ENCODE measurements at regions not wholly inside any gene's neighbourhood (a gene's known extent, or its start where the extent isn't known, plus 50 kb on each side); places are given as distances from the start of the nearest gene placed in this dataset.
"Not testable (repeated sequence)": the region's sequence is repeated elsewhere in the genome, so short reads cannot be mapped to it uniquely, and the experiment has no call there.

DNA sequence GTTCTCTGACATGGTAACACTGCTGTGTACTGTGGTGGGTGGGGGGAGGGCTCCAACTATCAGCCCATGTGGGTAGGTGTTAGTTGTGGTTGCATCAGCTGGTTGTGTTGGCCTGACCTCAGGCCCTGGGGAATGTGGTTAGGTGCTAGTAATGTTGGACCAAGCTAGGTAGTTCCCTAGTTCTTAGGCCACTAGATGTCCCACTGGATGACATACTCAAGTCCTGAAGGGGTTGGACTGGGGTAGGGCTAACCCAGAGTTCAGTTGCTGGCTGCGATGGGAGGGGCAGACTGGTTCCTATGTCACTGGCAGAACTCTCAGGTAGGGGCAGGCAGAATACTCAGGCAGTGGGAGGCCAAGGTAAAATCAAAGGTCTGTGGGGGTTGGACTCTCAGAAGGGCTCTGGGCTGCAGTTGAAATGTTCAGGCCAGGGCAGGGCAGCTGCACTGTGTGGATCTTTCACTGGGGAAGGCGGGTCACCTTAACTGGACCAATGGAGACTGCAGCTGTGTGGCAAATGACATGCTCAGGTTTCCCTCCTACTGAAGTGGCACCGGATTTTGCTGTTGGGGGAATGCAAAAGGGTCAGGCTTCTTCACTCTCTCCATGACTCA is 870.7 kb downstream of the LRRIQ3 start:
- 59 to 72% methylated on average over 3 of the region's 3 CpGs for WGBS, 2 donors

GRCh38 chr1:73326663-73327062 is 871.3 kb downstream of the LRRIQ3 start:
- no peak for ATAC-seq
- no peak for FAIRE-seq
- H3K27ac ChIP-seq = no peak overlapping the region
- no peaks in the 10 kb centered on the region for H3K4me1 ChIP-seq
- TF ChIP-seq, protein P1, sequence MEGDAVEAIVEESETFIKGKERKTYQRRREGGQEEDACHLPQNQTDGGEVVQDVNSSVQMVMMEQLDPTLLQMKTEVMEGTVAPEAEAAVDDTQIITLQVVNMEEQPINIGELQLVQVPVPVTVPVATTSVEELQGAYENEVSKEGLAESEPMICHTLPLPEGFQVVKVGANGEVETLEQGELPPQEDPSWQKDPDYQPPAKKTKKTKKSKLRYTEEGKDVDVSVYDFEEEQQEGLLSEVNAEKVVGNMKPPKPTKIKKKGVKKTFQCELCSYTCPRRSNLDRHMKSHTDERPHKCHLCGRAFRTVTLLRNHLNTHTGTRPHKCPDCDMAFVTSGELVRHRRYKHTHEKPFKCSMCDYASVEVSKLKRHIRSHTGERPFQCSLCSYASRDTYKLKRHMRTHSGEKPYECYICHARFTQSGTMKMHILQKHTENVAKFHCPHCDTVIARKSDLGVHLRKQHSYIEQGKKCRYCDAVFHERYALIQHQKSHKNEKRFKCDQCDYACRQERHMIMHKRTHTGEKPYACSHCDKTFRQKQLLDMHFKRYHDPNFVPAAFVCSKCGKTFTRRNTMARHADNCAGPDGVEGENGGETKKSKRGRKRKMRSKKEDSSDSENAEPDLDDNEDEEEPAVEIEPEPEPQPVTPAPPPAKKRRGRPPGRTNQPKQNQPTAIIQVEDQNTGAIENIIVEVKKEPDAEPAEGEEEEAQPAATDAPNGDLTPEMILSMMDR (IDR thresholded peaks at IDR 0.05) = no peak
- no peaks in the 10 kb centered on the region for H3K36me3 ChIP-seq
- no peaks in the 10 kb centered on the region for H3K9me3 ChIP-seq
- H3K27me3 ChIP-seq = no peaks in the 10 kb centered on the region
- intact Hi-C loops (cut with DNase I) = no loop called here
- DNase-seq = peak in 1 of 6 donors; percentile 13
- H3K4me3 ChIP-seq = no peak overlapping the region
- 66 to 75% methylated on average over 5 of the region's 5 CpGs for WGBS, 2 donors

More for the DNA sequence above, 870.7 kb downstream of the LRRIQ3 start:
- Histone ChIP-seq H3K27me3 (no peaks in the 10 kb centered on the region), H3K27ac (no peak overlapping the region), H3K4me1 (no peaks in the 10 kb centered on the region), H3K36me3 (no peaks in the 10 kb centered on the region), H3K4me3 (no peak overlapping the region), H3K9me3 (no peaks in the 10 kb centered on the region)
- FAIRE-seq = no peak
- intact Hi-C loops (cut with DNase I) = no loop called here
- DNase-seq = peak in 1 of 6 donors; percentile 9
- no peak for ATAC-seq
- TF ChIP-seq, protein P1 (IDR thresholded peaks at IDR 0.05) = no peak

DNA sequence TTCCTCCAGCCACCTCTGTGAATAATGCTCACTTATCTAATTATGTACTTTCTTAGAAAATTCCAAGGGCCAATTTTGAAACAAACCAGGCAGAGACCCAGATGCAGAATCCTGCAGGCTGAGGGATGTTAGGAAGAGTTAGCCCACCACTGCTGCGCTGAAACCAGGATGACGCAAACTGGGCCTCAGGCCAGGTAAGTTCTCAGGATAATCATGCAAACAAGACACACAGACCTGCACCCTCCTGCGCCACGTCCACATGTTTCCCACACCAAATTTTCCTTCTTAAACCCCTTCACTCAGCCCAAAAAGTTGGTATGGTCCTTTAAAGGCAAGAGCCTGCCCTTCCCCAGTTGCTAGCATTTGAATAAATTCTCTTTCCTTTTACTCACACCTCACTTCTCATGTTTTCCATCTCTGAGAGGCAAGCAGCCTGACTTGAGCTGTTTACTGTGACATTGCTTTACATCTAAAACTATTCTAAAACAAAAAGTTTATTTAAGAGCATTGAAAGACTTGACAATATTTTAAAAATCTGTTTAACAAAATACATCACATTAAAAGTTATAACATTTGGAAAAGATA is 887.1 kb downstream of the LRRIQ3 start:
- H3K9me3 ChIP-seq = no peaks in the 10 kb centered on the region
- FAIRE-seq (no peak), ATAC-seq (no peak), DNase-seq (peak in 1 of 6 donors; percentile 7)
- TF ChIP-seq, protein P1 (IDR thresholded peaks at IDR 0.05) = no peak
- H3K27me3 ChIP-seq = no peaks in the 10 kb centered on the region
- no peaks in the 10 kb centered on the region for H3K4me1 ChIP-seq
- intact Hi-C loops (cut with DNase I) = no loop called here
- H3K27ac ChIP-seq = no peak overlapping the region
- no peak overlapping the region for H3K4me3 ChIP-seq
- WGBS, 2 donors = 50 to 56% methylated on average over 4 of the region's 4 CpGs
- H3K36me3 ChIP-seq = no peaks in the 10 kb centered on the region

DNA sequence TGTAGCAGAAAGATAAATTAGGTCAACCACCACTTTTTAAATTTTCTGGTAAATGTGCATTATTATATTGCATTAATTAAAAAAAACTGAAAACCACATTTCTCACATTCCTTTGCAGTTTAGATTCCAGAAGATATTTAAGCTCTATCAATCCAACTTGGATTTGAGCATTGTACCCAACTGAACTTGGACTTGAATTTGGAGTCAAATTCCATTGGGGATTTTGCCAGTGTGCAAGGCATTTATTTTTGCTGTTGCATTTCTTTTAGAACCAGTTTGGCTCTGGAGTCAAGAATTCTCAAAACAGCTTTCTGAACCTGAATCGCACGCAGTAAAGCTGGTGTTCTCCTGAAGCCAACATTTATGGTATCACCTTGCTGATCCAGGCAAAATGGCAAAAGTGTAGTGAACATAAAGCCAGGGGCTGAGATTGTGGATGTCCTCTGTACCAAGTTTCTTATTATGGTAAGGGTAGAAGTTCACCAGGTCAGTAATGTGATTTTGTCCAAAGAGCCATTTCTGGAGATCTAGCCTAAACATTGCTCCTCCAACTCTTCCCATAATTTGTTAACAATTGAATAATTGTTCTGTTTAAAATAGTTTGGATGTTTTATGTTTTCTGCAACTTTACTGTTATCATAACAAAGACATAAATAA is 890.9 kb downstream of the LRRIQ3 start:
- no peaks in the 10 kb centered on the region for H3K9me3 ChIP-seq
- intact Hi-C loops (cut with DNase I) = no loop called here
- TF ChIP-seq, protein P1 (IDR thresholded peaks at IDR 0.05) = no peak
- no peaks in the 10 kb centered on the region for H3K4me1 ChIP-seq
- no peaks in the 10 kb centered on the region for H3K36me3 ChIP-seq
- WGBS, 2 donors = 82 to 83% methylated on average over 2 of the region's 2 CpGs
- no peak overlapping the region for H3K4me3 ChIP-seq
- DNase-seq (no peak), FAIRE-seq (no peak), ATAC-seq (no peak)
- H3K27ac ChIP-seq = no peak overlapping the region
- H3K27me3 ChIP-seq = no peaks in the 10 kb centered on the region

- Histone ChIP-seq H3K4me1 (no peaks in the 10 kb centered on the region), H3K27ac (no peak overlapping the region), H3K36me3 (no peaks in the 10 kb centered on the region), H3K4me3 (no peak overlapping the region), H3K27me3 (no peaks in the 10 kb centered on the region), H3K9me3 (no peaks in the 10 kb centered on the region)
- WGBS, 2 donors = 54 to 65% methylated on average over 2 of the region's 2 CpGs
- DNase-seq (no peak), ATAC-seq (no peak), FAIRE-seq (no peak)
- intact Hi-C loops (cut with DNase I) = no loop called here
- TF ChIP-seq, protein P1 (IDR thresholded peaks at IDR 0.05) = no peak
Observed at GRCh38 chr1:73273886-73274285, 924.1 kb downstream of the LRRIQ3 start.

DNA sequence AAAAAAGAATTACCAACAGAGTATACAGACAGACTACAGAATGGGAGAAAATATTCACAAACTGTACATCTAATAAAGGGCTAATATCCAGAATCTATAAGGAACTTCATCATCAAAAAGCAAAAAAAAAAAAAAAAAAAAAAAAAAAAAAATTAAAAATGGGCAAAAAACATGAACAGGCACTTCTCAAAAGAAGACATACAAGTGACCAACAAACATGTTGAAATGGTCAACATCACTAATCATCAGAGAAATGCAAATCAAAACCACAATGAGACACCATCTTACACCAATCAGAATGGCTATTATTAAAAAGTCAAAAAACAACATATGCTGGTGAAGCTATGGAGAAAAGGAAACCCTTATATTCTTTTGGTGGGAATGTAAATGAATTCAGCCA is 952.8 kb downstream of the LRRIQ3 start:
- DNase-seq; FAIRE-seq; H3K27me3 ChIP-seq; H3K4me3 ChIP-seq; H3K27ac ChIP-seq; H3K4me1 ChIP-seq; ATAC-seq; H3K9me3 ChIP-seq; intact Hi-C loops (cut with DNase I); H3K36me3 ChIP-seq: not testable (repeated sequence)

All from pancreas (tissue), 10 donors.